Skin of body (tissue), 1 donor: ENCODE measurements at regions not wholly inside any gene's neighbourhood (a gene's known extent, or its start where the extent isn't known, plus 50 kb on each side); places are given as distances from the start of the nearest gene placed in this dataset.

Experiments used
- DNase-seq: peaks from one replicate; lab custom pipeline; 2025; lab: John Stamatoyannopoulos, UW

DNA sequence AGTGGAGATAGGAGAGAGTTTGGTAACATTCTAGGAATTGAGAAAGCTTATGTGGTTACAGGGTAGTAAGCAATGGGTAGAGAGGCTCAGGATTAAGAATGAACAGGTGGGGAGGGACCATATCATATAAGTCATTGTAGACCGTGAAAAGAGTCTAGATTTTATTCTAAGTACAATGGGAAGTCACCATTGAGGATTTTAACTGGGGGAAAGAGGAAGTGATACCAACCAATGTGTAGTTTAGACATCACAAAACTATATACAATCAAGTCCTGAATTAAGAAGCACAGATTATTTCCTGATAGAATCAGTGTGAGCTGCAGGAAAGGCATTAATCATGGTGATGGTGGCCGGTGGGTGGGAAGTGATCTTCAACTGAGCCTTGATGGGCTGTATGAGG lies 178.3 kb upstream of the ZIC3 start:
- DNase-seq, result no peak

DNA sequence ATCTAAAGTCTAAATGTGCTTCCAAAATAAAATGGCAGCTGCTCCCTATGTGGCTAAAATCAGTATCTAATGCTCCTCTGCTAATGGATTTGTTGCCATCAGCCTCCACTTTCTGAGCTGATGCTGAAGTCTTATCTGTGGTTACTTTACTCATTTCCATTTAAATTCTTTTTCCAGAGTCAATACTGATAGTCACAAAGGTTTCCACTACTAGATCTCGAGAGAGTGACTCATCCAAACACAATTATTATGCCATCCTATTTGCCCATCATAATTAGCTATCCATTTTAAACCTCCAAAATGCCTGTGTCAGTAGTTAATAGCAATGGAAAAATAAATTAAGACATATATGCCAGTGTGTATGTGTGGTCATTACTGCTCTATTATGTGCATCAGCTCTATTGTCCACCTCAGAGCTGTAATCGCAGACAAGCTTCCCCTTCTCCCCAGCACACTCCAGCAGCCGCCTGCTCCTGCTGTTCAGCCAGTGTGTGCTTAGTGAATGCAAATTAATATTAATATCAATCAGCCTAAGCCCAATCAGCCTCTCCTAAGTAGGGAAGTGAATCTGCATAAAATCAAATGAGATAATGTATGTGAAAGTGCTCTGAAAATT lies 199.8 kb upstream of the ZIC3 start:
- no peak for DNase-seq

DNA sequence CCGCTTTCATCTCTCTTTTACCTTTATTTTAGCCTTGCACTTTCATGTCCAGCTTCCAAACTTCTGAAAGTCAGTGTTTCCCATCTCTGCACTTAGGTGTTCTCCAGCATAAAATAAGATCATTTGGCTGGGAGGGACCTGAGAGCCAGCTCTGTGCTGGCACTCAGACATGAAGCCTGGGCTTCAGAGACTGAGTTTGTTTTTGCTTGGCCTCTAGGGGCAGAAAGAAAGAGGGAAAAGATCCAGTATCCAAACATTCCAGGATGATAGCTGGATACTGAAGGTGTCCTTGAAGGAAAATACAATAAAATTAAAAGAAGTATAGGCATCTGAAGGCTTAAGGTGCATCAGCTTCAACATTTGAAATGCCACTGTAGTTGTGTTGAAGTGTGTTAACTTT lies 202.4 kb upstream of the ZIC3 start:
- no peak for DNase-seq

DNA sequence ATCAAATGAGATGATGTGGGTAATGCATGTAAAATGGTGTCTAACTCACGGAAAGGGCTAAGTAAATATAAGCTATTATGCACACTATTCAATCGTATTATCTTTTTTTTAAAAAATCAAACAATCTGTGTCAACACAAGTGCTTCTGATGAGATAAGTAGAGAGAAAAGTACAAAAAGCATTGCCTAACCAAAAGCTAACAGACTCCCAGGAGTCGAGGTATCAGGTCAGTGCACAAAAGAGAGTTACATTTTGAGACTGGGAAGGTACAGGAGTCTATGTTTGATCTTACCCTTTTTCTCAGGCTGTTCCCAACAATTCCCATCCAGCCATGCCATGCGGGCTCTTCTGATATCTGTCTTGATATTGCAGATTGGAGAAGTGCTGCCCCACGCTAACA lies 203.3 kb upstream of the ZIC3 start:
- no peak for DNase-seq

DNA sequence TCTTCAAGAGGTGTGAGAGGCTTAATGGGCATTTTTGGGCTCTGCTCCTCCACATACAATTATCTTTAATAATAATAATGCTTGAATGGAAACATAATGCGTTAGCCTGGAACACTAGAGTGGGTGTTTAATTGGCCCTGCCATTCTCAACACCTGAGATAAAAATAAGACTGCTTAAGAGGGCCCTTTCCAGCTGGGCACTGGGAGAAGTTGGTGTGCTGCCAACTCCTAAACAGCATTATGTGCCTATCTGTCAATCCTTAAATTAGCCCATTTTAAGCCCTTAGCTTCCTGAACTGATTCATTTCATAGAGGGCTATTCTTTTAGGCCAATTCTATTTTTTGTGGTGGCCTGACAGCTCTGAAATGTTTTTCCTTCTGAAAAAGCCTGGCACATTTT lies 211.1 kb upstream of the ZIC3 start:
- DNase-seq, result no peak

DNA sequence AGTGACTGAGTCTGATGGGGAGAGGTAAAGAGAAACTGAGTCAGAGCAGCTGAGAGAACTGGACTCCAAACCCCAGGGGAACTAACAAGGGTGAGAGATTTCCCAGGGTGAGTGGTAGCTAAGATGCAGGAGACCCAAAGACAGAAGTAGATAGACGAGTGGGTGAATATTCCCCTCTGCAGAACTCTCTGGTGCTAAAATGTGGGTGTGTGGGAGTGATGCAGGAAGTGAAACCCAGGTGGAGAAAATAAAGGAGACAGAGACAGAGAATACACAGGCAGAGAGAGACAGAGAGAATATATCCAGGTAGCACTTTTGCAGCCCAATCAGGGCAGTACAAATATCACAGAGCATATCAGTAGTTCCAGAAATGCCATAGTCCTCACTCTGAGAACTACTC lies 212.5 kb upstream of the ZIC3 start:
- DNase-seq, result no peak

DNA sequence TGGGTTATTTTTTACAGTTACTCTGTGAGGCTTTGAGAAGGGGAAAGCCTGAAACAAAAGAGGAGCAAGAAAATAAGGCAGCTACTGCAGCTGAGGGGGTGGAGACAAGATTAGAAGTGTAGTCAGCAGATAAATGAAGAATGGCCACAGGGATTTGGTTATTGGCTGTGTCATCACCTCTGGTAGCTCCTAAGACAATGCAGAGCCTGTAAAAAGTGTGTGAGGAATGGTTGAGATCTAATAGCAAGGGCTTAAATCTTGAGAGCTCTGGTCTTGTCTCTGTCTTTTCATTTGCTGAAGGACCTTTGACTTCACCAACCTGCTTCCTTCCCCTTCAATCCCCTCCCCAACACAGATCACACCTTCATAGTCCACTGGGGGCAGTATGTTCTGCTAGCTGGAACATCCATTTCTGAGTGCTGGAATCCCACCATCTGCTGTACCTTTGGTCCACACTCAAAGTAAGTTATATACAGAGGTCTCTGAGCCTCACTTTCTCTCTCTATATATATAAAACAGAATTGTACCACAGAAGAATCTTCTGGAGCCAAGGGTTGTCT lies 213.7 kb upstream of the ZIC3 start:
- DNase-seq, result no peak

DNA sequence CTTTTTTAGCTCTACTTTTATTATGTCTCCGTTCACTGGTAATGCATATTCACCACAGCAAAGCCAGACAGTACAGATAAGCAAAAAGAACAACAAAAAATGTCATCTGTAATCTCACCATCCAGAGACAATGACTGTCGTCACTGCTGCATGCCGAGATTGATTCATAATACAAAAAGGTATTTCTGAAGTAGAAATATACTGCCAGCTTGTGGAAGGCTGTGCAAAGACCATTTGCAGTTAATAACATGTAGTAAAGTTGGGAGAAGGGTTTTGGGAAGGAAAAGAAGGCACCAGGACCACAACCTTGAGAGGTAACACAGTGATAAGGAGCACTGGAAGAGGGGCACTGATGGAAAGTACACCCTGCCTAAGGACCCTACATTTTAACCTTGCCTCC lies 223.0 kb upstream of the ZIC3 start:
- DNase-seq, result no peak

DNA sequence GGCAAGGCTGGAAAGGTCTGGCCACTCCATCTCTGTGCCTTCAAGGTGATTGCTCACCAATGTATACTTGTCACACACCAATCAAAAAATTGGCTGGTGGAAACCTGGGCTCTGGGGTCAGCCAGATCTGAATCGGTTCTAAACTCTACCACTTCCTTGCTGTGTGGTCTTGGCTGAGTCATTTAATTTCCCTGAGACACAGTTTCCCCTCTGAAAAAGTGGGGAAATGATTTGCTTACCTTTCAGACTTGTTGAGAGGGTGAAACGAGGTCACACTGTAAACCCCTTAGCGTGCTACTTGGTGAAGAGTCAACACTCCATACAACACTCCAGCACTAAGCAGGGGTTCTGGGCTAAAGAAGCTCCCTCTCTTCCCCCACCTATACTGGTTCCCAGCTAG lies 252.3 kb upstream of the ZIC3 start:
- DNase-seq, result no peak

DNA sequence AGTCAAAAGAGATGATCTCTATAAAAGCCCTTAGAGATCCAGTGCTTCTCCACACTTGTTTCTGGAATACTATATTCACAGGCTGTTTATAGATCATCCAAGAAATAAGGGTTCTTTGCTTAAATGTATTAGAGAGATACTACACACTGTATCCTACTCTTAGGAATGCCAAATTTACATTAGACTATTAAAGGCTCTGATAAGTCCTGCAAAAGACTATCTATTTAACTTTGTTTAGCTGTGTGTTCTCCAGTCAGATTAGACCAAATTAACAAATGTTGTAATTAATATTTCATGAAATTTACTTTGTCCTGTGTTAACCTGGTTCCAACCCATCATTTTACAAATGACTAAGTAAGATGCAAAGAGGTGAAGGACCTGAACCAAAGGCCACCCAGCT lies 260.5 kb upstream of the ZIC3 start:
- no peak for DNase-seq

DNA sequence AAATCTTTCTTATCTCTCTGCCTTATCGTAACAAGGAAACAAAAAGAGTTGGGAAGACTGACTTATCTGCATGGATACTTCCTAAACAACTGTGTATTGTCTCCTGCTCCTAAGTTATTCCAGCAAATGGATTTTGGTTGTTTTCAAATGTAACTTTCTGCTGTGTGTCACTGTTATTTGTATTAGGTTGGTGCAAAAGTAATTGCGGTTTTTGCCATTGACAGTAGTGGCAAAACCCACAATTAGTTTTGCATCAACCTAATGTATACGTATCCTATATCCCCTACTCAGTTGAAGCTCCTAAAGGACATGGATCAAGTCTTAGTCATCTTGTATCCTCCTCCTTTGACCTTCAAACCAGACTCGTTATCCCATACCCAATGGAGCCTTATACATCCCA lies 263.4 kb upstream of the GPR101 start:
- DNase-seq, result no peak

DNA sequence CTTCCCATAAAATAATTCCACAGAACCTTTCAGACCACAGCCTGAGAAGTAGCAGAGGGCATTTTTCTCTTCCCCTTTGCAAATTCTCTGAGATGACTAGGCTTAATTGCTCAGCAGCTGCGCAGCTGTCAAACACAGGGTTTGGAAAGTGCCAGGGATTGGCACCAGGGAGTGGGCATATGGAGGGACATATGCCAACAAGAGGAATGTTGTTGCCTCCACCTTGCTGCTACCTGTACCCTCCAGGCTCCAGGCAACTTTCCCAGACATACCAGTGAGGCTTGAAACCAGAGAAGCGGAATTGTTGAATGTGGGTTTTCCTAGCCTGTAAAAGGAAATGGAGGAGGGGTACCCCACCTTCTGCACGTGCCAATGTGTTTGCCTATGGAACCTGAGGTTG lies 256.2 kb upstream of the GPR101 start:
- DNase-seq, result no peak

DNA sequence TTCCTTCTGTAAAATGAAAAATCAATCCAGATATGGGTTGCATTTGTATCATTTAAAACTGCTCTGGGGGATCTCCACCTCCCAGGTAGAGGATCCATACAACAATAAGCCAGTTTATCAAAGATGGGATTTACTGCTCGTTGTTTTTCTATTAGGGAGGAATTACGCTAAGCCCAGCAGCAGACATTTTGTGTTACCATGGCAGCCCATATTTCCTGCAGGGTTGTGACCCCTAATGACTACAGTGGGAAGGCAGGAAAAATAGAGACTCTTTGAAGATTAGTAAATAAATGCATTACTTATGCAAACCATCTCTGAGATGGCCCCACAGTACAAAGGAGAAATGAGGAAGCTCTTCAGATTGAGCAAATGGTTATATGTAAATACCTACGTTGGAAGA lies 253.4 kb upstream of the GPR101 start:
- no peak for DNase-seq

DNA sequence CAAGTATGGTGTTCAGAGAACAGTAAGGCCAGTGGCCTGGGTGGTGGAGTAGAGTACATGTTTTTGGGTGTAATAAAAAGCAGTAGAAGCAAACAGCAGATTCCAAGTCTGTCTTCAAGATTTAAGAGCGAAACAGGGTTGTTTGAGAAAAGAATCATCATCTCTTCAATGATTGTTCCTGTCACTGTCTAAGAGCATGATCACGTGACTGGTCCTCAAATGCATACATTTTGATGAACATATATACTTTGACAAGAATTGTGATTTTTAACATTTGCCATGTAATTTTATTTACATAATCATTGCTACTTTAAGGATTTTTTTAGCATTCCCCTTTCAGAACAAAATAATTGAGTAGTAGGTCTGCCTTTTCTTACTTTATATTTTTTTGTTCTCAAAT lies 252.6 kb upstream of the GPR101 start:
- no peak for DNase-seq

DNA sequence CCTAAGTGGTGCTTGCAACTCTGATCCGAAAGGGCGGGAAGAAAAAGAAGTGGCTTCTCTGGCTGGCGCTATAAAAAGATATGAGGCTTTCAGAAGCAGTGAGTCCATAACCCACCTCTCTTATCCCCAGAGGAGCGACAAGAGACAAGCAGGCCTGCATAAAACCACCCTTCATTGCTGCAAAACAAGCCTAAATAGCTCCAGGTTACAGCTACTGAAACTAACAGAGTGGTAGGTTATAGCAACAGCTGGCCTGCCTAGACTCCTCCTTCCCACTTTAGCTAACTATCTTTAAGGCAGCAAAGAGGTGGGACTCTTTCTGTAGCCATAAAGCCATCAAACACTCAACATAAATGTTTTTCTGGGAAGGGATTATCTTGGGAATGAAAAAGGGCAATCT lies 245.0 kb upstream of the GPR101 start:
- no peak for DNase-seq

DNA sequence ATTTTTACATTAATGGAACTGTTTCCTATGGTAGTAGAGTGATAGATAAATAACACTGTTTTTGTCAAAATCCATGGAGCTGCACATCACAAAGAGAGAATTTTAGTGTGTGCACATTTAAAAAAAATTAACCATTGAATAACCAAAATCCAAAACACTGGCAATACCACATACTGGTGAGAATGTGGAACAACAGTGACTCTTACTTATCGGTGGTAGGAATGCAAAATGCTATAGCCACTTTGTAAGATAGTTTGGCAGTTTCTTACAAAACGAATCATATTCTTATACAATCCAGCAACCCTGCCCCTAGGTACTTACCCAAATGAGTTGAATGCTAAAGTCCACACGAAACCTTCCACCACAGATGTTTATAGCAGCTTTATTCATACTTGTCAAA lies 229.6 kb upstream of the GPR101 start:
- DNase-seq, result no peak

DNA sequence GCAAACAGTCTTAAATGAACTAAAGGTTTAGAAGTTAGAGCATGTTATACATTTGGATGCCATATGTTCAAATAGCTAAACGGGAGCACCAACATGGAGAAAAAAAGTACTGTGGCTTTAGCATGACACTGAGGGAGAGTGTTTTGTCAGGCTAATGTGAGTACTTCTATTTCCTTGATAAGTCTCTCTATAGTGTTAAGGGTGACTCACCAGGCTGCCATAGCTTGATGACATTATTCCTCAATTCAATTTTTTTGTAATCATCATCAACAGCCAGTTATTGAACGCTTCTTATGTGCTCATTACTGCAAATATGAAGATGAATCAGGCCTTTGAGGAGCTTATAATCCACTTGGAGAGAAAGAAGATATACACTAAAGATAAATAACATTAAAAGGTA lies 211.4 kb upstream of the GPR101 start:
- no peak for DNase-seq

DNA sequence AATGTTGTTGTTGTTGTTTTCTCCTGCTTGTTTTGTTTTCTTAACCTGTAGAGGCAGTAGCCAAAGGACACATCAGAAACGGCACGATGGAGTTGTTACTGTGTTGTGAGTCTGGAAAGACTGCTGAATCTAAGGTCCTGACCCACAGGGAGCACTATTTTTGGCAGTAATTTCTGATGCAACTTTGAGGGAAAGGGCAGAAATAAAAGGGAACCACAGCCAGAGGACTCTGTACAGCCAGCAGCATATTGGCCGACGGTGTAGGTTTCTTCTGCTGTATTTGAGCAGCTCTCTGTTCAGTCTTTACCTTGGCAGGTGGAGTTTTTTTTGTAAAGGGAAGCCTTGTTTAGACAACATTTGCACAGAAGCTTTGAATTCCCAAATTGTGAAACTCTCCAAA lies 203.0 kb upstream of the GPR101 start:
- DNase-seq, result no peak

DNA sequence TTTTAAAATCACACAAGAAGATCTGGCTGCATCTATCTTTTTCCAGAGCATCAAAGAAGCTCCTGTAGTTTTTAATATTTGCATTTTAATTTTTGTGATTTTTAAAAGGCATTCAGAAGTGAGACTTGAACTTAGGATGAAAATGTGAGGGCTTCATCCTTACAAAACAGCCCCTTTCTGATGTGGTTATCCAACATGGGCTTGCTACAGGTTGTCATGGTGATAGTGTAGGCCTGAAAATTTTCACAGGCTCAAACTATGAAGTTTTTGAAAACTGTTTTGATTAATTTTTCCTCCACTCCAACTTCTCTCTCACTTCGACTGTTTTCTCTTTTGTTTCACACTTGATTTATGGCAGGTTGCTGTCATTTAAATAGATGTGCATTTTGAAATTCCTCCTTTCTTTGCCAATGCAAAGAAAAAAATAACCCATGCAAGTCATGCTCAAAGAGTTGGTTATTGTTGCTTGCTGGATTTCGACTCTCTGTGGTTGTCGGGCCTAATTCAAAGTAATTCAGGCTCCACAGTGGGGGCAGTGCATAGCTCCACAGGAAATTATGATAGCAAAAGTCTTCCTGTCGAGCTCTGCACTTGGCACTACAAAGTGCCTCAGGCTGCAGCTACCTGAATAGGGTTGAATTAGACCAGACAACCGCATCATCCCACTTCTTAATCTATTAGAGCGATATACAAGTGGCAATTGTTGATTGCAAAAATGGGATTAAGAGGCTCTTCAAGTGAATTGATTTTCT lies 201.0 kb upstream of the GPR101 start:
- DNase-seq, result no peak

DNA sequence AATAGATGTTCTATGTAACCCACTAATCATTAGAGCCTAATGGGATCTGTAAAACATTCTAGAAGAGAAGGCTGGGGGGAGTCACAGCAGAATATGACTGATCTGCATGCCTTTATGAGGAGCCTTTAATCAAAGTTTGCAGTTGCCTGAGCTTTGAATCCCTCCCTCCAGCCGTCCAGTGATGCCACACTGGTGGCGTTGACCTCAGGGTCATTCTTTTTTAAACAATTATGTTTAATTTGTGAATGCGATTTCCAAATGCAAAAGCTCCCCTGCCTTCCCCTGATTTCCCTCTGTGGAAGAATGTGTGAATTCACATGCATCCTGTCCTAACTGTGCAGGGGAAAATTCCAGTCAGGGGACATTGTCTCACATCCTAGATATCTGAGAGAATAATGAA lies 199.7 kb upstream of the GPR101 start:
- no peak for DNase-seq

DNA sequence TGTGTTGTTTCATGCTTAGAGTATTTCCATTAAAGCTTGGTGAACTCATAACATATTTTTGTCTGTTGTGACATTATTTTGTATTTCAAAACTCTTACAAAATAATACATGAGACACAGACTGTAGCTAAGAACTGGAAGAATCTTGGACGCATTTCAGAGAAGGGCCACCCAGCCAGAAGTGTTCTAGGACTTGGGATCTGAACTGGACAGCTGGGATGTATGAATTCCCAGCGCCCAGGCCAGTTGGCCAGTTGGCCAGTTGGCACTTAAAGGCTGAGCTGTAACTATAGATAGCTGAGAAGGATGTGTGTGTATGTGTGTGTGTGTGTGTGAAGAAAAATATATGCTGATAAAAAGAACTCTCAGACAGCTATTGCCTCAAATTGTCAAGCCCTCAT lies 193.4 kb upstream of the GPR101 start:
- DNase-seq, result peak; percentile 6

DNA sequence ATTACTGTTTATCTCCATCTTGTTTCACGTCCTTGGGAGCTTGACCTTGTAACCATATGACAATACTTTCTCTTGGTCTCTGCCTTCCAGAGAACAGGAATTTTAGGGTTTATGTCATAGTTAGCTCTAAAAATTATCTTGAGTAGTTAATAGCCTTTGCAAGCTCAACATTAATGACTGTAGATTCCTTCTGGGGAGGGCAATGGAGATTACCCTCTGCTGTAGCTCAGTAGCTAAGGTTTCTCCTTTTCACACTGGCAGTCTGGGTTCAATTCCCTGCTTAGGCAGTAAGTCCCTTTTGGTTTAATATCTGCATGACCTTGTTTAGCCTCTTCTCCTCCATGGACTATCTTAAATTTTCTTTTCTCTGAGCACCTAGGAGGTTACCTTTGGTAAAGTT lies 181.7 kb upstream of the GPR101 start:
- DNase-seq, result no peak

DNA sequence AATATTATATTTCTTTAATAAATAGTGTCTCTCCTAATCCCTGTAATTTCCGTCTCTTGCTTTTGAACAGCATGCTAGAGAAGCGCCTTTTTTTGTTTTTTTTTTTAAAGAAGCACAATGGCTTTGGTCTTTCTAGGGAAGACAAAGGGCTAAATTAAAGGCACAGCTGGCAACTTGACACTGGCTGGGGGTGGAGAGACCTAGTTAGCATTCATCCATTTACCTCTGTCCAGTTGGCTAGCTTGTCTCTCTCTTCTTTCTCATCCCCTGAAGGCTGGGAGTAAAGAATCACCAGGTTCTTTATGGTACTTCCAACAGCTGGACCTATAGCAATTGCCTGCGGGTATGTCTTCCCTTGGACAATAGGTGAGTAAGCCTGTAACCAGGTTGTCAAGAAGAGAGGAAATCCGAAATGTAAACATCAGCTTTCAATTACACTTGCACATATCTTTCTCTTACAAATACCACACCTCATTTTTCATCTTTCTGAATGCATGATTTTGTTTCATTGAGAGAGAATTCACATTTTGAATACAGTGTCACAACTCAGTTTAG lies 178.4 kb upstream of the GPR101 start:
- DNase-seq, result no peak
